HepG2 (cell line): ENCODE measurements at regions not wholly inside any gene's neighbourhood (a gene's known extent, or its start where the extent isn't known, plus 50 kb on each side); places are given as distances from the start of the nearest gene placed in this dataset.

ENCODE experiments used
- ATAC-seq: fragments of 200-7000 bp; cut with Tn5 transposase; 3 replicates; pipeline ENCODE4 v1.9.1; 2020; ENCODE audit warnings: mild to moderate bottlenecking, moderate library complexity
- BruUV-seq: library from RNA; stranded (reverse); fragments of 400-500 nt; replicated peaks from 2 replicates; lab custom pipeline; 2021; lab: Mats Ljungman, UMichigan
- CTCF ChIA-PET: fragments of 300-600 bp; formaldehyde crosslinking; extraction: SDS; loops from one replicate; lab custom pipeline; 2021; ENCODE audit warnings: low total read pairs, inconsistent platforms, low intra/inter-chr PET ratio; lab: Yijun Ruan, JAX
- POLR2A ChIA-PET: fragments of 350-600 bp; sonication (Branson Sonifier 250); formaldehyde crosslinking; loops from one replicate; lab custom pipeline; 2020; ENCODE audit warnings: antibody characterized with exemption, inconsistent platforms; lab: Yijun Ruan, JAX
- DNase-seq: peaks from one replicate; pipeline ENCODE4 v3.0.0-alpha.2; 2015; ENCODE audit warnings: low spot score
- FAIRE-seq: peaks from 3 replicates; lab custom pipeline; 2011; peaks lifted over from hg19 to GRCh38; lab: Jason Lieb, UNC
- H2AFZ ChIP-seq: one replicate; pipeline ENCODE4 v1.6.1; 2011; ENCODE audit warnings: low read length, inconsistent platforms
- H3K27ac ChIP-seq: fragments of 300-600 bp; 3 replicates; pipeline ENCODE4 v1.8.0; 2011; ENCODE audit warnings: mixed run types, mild to moderate bottlenecking, mixed read lengths, low read length, inconsistent platforms; ENCODE audit not compliant: insufficient read depth; ENCODE audit errors: extremely low read length
- H3K27me3 ChIP-seq, 2 experiments: fragments of 200-600 bp in 1 of 2; 2 replicates in 1 of 2; 3 replicates in 1 of 2; pipeline versions ENCODE4 v1.6.0 to v1.8.0; 2011; ENCODE audit warnings: low read length in 2 of 2, mild to moderate bottlenecking in 2 of 2, moderate library complexity in 2 of 2, inconsistent platforms in 1 of 2; ENCODE audit not compliant: insufficient read depth in 2 of 2, control insufficient read depth in 1 of 2
- H3K36me3 ChIP-seq, 2 experiments: fragments of 200-600 bp in 1 of 2; replicated peaks in 1 of 2; 2 replicates in 1 of 2; 3 replicates in 1 of 2; pipeline versions ENCODE4 v1.5.1 to v1.8.0; 2011; ENCODE audit warnings: low read length in 2 of 2, inconsistent platforms in 1 of 2; ENCODE audit not compliant: insufficient read depth in 2 of 2, control insufficient read depth in 1 of 2
- H3K4me1 ChIP-seq: 2 replicates; pipeline ENCODE4 v1.5.1; 2012; ENCODE audit warnings: low read length, inconsistent platforms; ENCODE audit not compliant: insufficient read depth
- H3K4me2 ChIP-seq: 2 replicates; pipeline ENCODE4 v1.6.0; 2011; ENCODE audit warnings: low read depth, low read length, inconsistent platforms
- H3K4me3 ChIP-seq, 3 experiments: fragments of 200-600 bp in 1 of 3; sonication (generic), shearing (Covaris generic) in 1 of 3; replicated peaks in 1 of 3; 2 replicates each; pipeline ENCODE4 v1.5.1; 2011 to 2016; ENCODE audit warnings: low read length in 3 of 3, inconsistent platforms in 2 of 3, low read depth in 2 of 3, mild to moderate bottlenecking in 2 of 3, control low read depth in 1 of 3, mixed read lengths in 1 of 3; ENCODE audit not compliant: insufficient read depth in 1 of 3
- H3K79me2 ChIP-seq: one replicate; pipeline ENCODE4 v1.6.1; 2011; ENCODE audit warnings: low read length, inconsistent platforms; ENCODE audit not compliant: insufficient read depth
- H3K9ac ChIP-seq: 2 replicates; pipeline ENCODE4 v1.6.0; 2011; ENCODE audit warnings: mild to moderate bottlenecking, low read depth, low read length, inconsistent platforms; ENCODE audit not compliant: insufficient read depth
- H3K9me3 ChIP-seq: 2 replicates; pipeline ENCODE4 v1.5.1; 2012; ENCODE audit warnings: mild to moderate bottlenecking, low read length
- H4K20me1 ChIP-seq: 2 replicates; pipeline ENCODE4 v1.6.0; 2011; ENCODE audit warnings: inconsistent platforms, mild to moderate bottlenecking, low read length, moderate library complexity; ENCODE audit not compliant: insufficient read depth
- GABPA ChIP-seq, 2 experiments: IDR thresholded peaks; 2 replicates each; pipeline ENCODE4 v1.6.1; 2011 to 2016; ENCODE audit warnings: low read depth in 2 of 2, low read length in 1 of 2, missing biosample characterization in 1 of 2, missing genetic modification characterization in 1 of 2
- NFE2L1 ChIP-seq: sonication (generic); formaldehyde crosslinking; IDR thresholded peaks from 2 replicates; pipeline ENCODE4 v1.4.0; 2020; ENCODE audit warnings: missing genetic modification reagents, mild to moderate bottlenecking, borderline replicate concordance
- REPIN1 ChIP-seq: sonication (generic); formaldehyde crosslinking; IDR thresholded peaks from 2 replicates; pipeline ENCODE4 v1.8.0; 2022; ENCODE audit warnings: missing genetic modification reagents, low read depth, mild to moderate bottlenecking, borderline replicate concordance
- SP1 ChIP-seq, 2 experiments: fragments of 450-650 bp in 1 of 2; sonication (generic) in 1 of 2; formaldehyde crosslinking in 1 of 2; IDR thresholded peaks; 2 replicates each; pipeline versions ENCODE4 v1.4.0 to v1.6.1; 2016 to 2020; ENCODE audit warnings: missing genetic modification reagents in 1 of 2
- TEAD3 ChIP-seq: optimal IDR thresholded peaks from 2 replicates; pipeline ENCODE3; 2016; ENCODE audit warnings: borderline replicate concordance
- ZNF143 ChIP-seq: sonication (generic); formaldehyde crosslinking; IDR thresholded peaks from 2 replicates; pipeline ENCODE4 v1.4.0; 2020; ENCODE audit warnings: missing genetic modification reagents
- ZNF530 ChIP-seq: sonication (generic); formaldehyde crosslinking; IDR thresholded peaks from 2 replicates; pipeline ENCODE4 v1.5.0; 2020; ENCODE audit warnings: low read depth, mild to moderate bottlenecking, missing genetic modification reagents
- WGBS: methylation state at CpG from one replicate; pipeline ENCODE4 v1.1.6; 2017; ENCODE audit warnings: low lambda C conversion rate; 5-methylcytosine and 5-hydroxymethylcytosine counted together
- in situ Hi-C: cut with HindIII; loops from 2 replicates; pipeline ENCODE4 v1.10.0; 2017; ENCODE audit warnings: low pct_unique_long_range_greater_than_20kb; ENCODE audit not compliant: extremely low pct_ligation_motif_present
- intact Hi-C: fragments of 100-400 bp; cut with micrococcal nuclease; formaldehyde crosslinking; loops from one replicate; pipeline ENCODE4 v1.10.0; 2022; ENCODE audit not compliant: unreplicated experiment

DNA sequence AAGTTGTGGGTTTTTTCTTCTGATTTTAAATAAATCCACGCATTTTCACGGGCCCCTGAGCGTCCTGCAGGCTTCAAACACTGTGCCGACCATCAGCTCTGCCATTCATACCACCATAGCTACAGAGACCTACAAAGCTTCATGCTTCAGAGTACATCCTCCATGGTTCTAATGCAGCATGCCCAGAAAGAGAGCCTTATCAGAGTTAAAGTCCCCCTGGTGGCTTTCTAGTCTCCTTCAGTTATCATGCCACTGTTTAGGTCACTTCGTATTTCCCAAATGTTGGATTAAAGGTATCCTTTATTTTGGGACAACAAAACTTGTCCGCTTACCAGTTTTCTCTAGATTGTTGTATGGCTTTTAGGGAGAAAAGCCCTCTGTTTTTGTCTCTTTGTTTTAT lies 66.7 kb upstream of the VCX2 start:
- POLR2A ChIA-PET: no interaction called here
- CTCF ChIA-PET: no interaction called here
- in situ Hi-C loops: no loop called here
- no peaks in the 10 kb centered on the region for H3K9me3 ChIP-seq
- peak; percentile 51; the same call in 1 of the 3 replicates for ATAC-seq
- H3K36me3 ChIP-seq: no peaks in the 10 kb centered on the region
- H2AFZ ChIP-seq: no peak overlapping the region
- H3K4me2 ChIP-seq: no peak overlapping the region
- TF ChIP-seq ZNF530 (CRISPR knock-in tag): no peak
- TF ChIP-seq, all 625 proteins: peak for 0
- DNase-seq (peak; percentile 0), FAIRE-seq (no peak)
- 53% methylated on average over 6 of the region's 6 CpGs for WGBS
- Histone ChIP-seq H3K27ac (no peak overlapping the region), H3K27me3 (no peaks in the 10 kb centered on the region), H3K9ac (no peak overlapping the region), H3K79me2 (no peaks in the 10 kb centered on the region), H3K4me1 (no peaks in the 10 kb centered on the region), H3K4me3 (no peak overlapping the region), H4K20me1 (no peaks in the 10 kb centered on the region)
- intact Hi-C loops: no loop called here
- BruUV-seq: no TSS peak

DNA sequence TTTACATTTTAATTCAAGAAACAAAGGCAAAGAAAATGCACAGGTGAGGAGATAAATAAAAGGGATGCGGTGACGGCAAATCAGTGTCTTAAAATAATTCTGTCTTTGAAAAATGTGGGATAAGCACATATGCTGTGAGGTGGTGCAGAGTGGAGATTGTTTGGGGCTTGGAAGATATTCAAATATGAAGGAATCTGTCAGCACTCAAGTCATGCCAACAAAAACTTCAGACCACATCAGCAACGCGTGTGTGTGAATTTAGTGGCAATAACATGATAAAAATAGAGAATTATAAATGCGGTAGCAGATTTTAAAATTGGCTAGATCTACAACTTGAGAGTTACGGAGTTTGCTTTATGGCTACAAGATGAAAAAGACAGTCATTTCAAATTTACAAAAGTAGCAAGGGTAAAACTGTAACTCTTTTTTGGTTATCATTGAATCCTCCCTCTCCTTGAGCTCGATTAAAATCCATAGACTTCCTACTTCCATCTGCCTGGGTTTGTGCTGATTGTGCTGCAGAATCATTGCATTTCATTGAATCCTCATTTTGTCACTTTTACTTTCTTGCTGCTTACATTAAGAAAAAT lies 71.5 kb upstream of the VCX2 start:
- intact Hi-C loops (no loop called here), in situ Hi-C loops (no loop called here)
- no peak for FAIRE-seq
- no peak overlapping the region for H3K9ac ChIP-seq
- no peaks in the 10 kb centered on the region for H3K36me3 ChIP-seq
- H3K9me3 ChIP-seq: no peaks in the 10 kb centered on the region
- no peak overlapping the region for H3K4me2 ChIP-seq
- no peak overlapping the region for H3K4me3 ChIP-seq
- H2AFZ ChIP-seq: no peak overlapping the region
- TF ChIP-seq TEAD3 (CRISPR knock-in tag) (no peak), SP1 (IDR thresholded peaks at IDR 0.05) (no peak), SP1 (CRISPR knock-in tag; IDR thresholded peaks at IDR 0.05) (no peak), GABPA (IDR thresholded peaks at IDR 0.05; ENCODE audit: low read depth, low read length) (no peak), GABPA (CRISPR knock-in tag; IDR thresholded peaks at IDR 0.05; ENCODE audit: low read depth) (no peak), REPIN1 (CRISPR knock-in tag) (no peak), NFE2L1 (no peak), ZNF143 (CRISPR knock-in tag) (no peak)
- no peaks in the 10 kb centered on the region for H3K79me2 ChIP-seq
- POLR2A ChIA-PET: no interaction called here
- no peak for DNase-seq
- H3K27ac ChIP-seq: no peak overlapping the region
- WGBS: 71% methylated on average over 7 of the region's 7 CpGs
- BruUV-seq: no TSS peak
- CTCF ChIA-PET: no interaction called here
- no peak for ATAC-seq
- H3K27me3 ChIP-seq: no peaks in the 10 kb centered on the region
- no peaks in the 10 kb centered on the region for H4K20me1 ChIP-seq
- no peaks in the 10 kb centered on the region for H3K4me1 ChIP-seq
